Calu3 (cell line): ENCODE measurements at regions not wholly inside any gene's neighbourhood (a gene's known extent, or its start where the extent isn't known, plus 50 kb on each side); places are given as distances from the start of the nearest gene placed in this dataset.

ENCODE experiments used
- BruUV-seq: library from RNA; stranded (reverse); fragments of 400-500 nt; replicated peaks from 2 replicates; lab custom pipeline; 2021; lab: Mats Ljungman, UMichigan
- CTCF ChIA-PET: fragments of 300-600 bp; sonication (Branson Sonifier 250); formaldehyde crosslinking; loops from one replicate; lab custom pipeline; 2022; ENCODE audit warnings: antibody characterized with exemption; lab: Charles Lee
- DNase-seq: peaks from one replicate; pipeline ENCODE4 v3.0.0; 2022
- H3K27ac Mint-ChIP-seq: one replicate; pipeline ENCODE4 v1.8.0; 2022; ENCODE audit warnings: mixed read lengths; ENCODE audit not compliant: unreplicated experiment
- H3K27me3 Mint-ChIP-seq: one replicate; pipeline ENCODE4 v1.8.0; 2022; ENCODE audit warnings: mixed read lengths; ENCODE audit not compliant: unreplicated experiment
- H3K36me3 Mint-ChIP-seq: one replicate; pipeline ENCODE4 v1.8.0; 2022; ENCODE audit warnings: mild to moderate bottlenecking, moderate library complexity, mixed read lengths; ENCODE audit not compliant: insufficient read depth, unreplicated experiment
- H3K4me1 Mint-ChIP-seq: one replicate; pipeline ENCODE4 v1.8.0; 2022; ENCODE audit warnings: mild to moderate bottlenecking, low read depth, mixed read lengths; ENCODE audit not compliant: unreplicated experiment
- H3K4me3 Mint-ChIP-seq: one replicate; pipeline ENCODE4 v1.8.0; 2022; ENCODE audit warnings: mild to moderate bottlenecking, low read depth, moderate library complexity, mixed read lengths; ENCODE audit not compliant: unreplicated experiment
- H3K9me3 Mint-ChIP-seq: one replicate; pipeline ENCODE4 v1.8.0; 2022; ENCODE audit warnings: low read depth, mixed read lengths; ENCODE audit not compliant: unreplicated experiment
- CTCF ChIP-seq: fragments of 200-600 bp; IDR thresholded peaks from one replicate; pipeline ENCODE4 v1.8.0; 2022; ENCODE audit warnings: antibody characterized with exemption; ENCODE audit not compliant: unreplicated experiment
- intact Hi-C: fragments of 100-400 bp; cut with micrococcal nuclease; formaldehyde crosslinking; loops from one replicate; pipeline ENCODE4 v1.10.0; 2022; ENCODE audit not compliant: unreplicated experiment

- H3K4me1 Mint-ChIP-seq = peaks cover 37% of the 10 kb centered on the region
- intact Hi-C loops = no loop called here
- no peaks in the 10 kb centered on the region for H3K36me3 Mint-ChIP-seq
- no peak overlapping the region for H3K27ac Mint-ChIP-seq
- no peaks in the 10 kb centered on the region for H3K27me3 Mint-ChIP-seq
- DNase-seq = no peak
- H3K4me3 Mint-ChIP-seq = no peak overlapping the region
- TF ChIP-seq CTCF = no peak
- CTCF ChIA-PET = no interaction called here
- no TSS peak for BruUV-seq
- H3K9me3 Mint-ChIP-seq = peaks cover 2% of the 10 kb centered on the region
Measured at GRCh38 chr1:34685225-34685624, 69.6 kb upstream of the GJB5 start.

GRCh38 chr1:34686531-34686930 lies 68.3 kb upstream of the GJB5 start:
- intact Hi-C loops = no loop called here
- no peak for TF ChIP-seq CTCF
- Mint-ChIP-seq H3K27me3 (no peaks in the 10 kb centered on the region), H3K27ac (no peak overlapping the region), H3K9me3 (peaks cover 2% of the 10 kb centered on the region), H3K4me3 (no peak overlapping the region), H3K36me3 (no peaks in the 10 kb centered on the region), H3K4me1 (peaks cover 46% of the 10 kb centered on the region)
- CTCF ChIA-PET = no interaction called here
- no TSS peak for BruUV-seq
- DNase-seq = no peak

- no peaks in the 10 kb centered on the region for H3K36me3 Mint-ChIP-seq
Measured at GRCh38 chr1:34688006-34688741, 66.7 kb upstream of the GJB5 start.

GRCh38 chr1:34690269-34690668 lies 64.6 kb upstream of the GJB5 start:
- TF ChIP-seq CTCF = no peak
- peak overlapping the region; percentile 85 for H3K27ac Mint-ChIP-seq
- CTCF ChIA-PET = interaction anchor here (0.7 to 1.0 kb wide), 2 partner anchors 52 to 1273 kb away, joined by 3 to 6 read pairs; no protein-coding TSS in a partner anchor
- no peaks in the 10 kb centered on the region for H3K27me3 Mint-ChIP-seq
- peak; percentile 20 for DNase-seq
- peaks cover 5% of the 10 kb centered on the region for H3K9me3 Mint-ChIP-seq
- no peaks in the 10 kb centered on the region for H3K36me3 Mint-ChIP-seq
- no TSS peak for BruUV-seq
- intact Hi-C loops = no loop called here
- H3K4me1 Mint-ChIP-seq = peaks cover 33% of the 10 kb centered on the region
- H3K4me3 Mint-ChIP-seq = no peak overlapping the region

More at GRCh38 chr1:34688006-34688741, 66.7 kb upstream of the GJB5 start:
- TF ChIP-seq CTCF = no peak
- Mint-ChIP-seq H3K4me3 (no peak overlapping the region), H3K27ac (no peak overlapping the region), H3K4me1 (peaks cover 46% of the 10 kb centered on the region), H3K27me3 (no peaks in the 10 kb centered on the region), H3K9me3 (peaks cover 2% of the 10 kb centered on the region)
- CTCF ChIA-PET = interaction anchor here (0.6 kb wide), 1 partner anchor 656 kb away, joined by 4 read pairs; no protein-coding TSS in a partner anchor
- DNase-seq = peak; percentile 51
- BruUV-seq = no TSS peak
- intact Hi-C loops = no loop called here
